ENCODE measurements at regions not wholly inside any gene's neighbourhood (a gene's known extent, or its start where the extent isn't known, plus 50 kb on each side); places are given as distances from the start of the nearest gene placed in this dataset.
A peak's percentile ranks its signal among the peaks of the same experiment; 100 is the strongest.

- Histone ChIP-seq H3K36me3 (no peaks in the 10 kb centered on the region), H3K9me3 (no peaks in the 10 kb centered on the region), H3K4me3 (no peak overlapping the region), H3K27ac (peak overlapping the region in 2 of 3 donors; percentile 48 to 65), H3K27me3 (no peaks in the 10 kb centered on the region), H3K4me1 (peaks cover 0 to 26% (median 13%) of the 10 kb centered on the region in 4 donors)
- TF ChIP-seq POLR2A (IDR thresholded peaks at IDR 0.05) (no peak), CTCF (IDR thresholded peaks at IDR 0.05) (peak in 2 of 4 donors; percentile 28 to 38)
- intact Hi-C loops (cut with DNase I): loop anchor here in 1 of 2 donors (10.0 kb wide), 1 partner anchor 95 kb away; no protein-coding TSS in a partner anchor
- ATAC-seq: peak; percentile 99 to 100 (median 99)
- peak; percentile 79 to 94 (median 90) for DNase-seq
- 29% methylated on average over 7 of the region's 11 CpGs for WGBS (ENCODE audit: insufficient coverage, low coverage, low lambda C conversion rate, missing lambda C conversion rate)
Measured at GRCh38 chr17:13909901-13910519, 159.3 kb upstream of the COX10 start.

GRCh38 chr17:13917634-13918033 lies 151.7 kb upstream of the COX10 start:
- Histone ChIP-seq H3K4me3 (no peak overlapping the region), H3K27me3 (no peaks in the 10 kb centered on the region), H3K9me3 (no peaks in the 10 kb centered on the region), H3K36me3 (no peaks in the 10 kb centered on the region), H3K27ac (no peak overlapping the region), H3K4me1 (peaks cover 0 to 34% (median 13%) of the 10 kb centered on the region in 4 donors)
- DNase-seq (no peak), ATAC-seq (peak in 3 of 4 donors; percentile 15 to 66 (median 42))
- no peak for TF ChIP-seq CTCF (IDR thresholded peaks at IDR 0.05)
- no peak for TF ChIP-seq POLR2A (IDR thresholded peaks at IDR 0.05)
- intact Hi-C loops (cut with DNase I): no loop called here

- H3K4me1 ChIP-seq: peaks cover 0 to 34% (median 13%) of the 10 kb centered on the region in 4 donors
- 44% methylated on average over 4 of the region's 4 CpGs for WGBS (ENCODE audit: insufficient coverage, low coverage, low lambda C conversion rate, missing lambda C conversion rate)
- no peaks in the 10 kb centered on the region for H3K36me3 ChIP-seq
- peak; percentile 56 to 76 (median 64) for ATAC-seq
- intact Hi-C loops (cut with DNase I): no loop called here
- TF ChIP-seq POLR2A (IDR thresholded peaks at IDR 0.05): no peak
- no peak for TF ChIP-seq CTCF (IDR thresholded peaks at IDR 0.05)
- no peaks in the 10 kb centered on the region for H3K27me3 ChIP-seq
- H3K9me3 ChIP-seq: no peaks in the 10 kb centered on the region
- DNase-seq: no peak
- no peak overlapping the region for H3K4me3 ChIP-seq
- H3K27ac ChIP-seq: no peak overlapping the region
Measured at GRCh38 chr17:13918247-13918646, 151.1 kb upstream of the COX10 start.

GRCh38 chr17:13919818-13920217 lies 149.5 kb upstream of the COX10 start:
- 75% methylated on average over 6 of the region's 6 CpGs for WGBS (ENCODE audit: insufficient coverage, low coverage, low lambda C conversion rate, missing lambda C conversion rate)
- no peaks in the 10 kb centered on the region for H3K9me3 ChIP-seq
- TF ChIP-seq CTCF (IDR thresholded peaks at IDR 0.05) (no peak), POLR2A (IDR thresholded peaks at IDR 0.05) (no peak)
- H3K36me3 ChIP-seq: no peaks in the 10 kb centered on the region
- peaks cover 0 to 34% (median 13%) of the 10 kb centered on the region in 4 donors for H3K4me1 ChIP-seq
- no peak overlapping the region for H3K27ac ChIP-seq
- no peaks in the 10 kb centered on the region for H3K27me3 ChIP-seq
- intact Hi-C loops (cut with DNase I): no loop called here
- no peak overlapping the region for H3K4me3 ChIP-seq
- no peak for ATAC-seq
- no peak for DNase-seq

All from right lobe of liver (tissue), 6 donors.